Ectodermal cell (in vitro differentiated cells): ENCODE measurements at regions not wholly inside any gene's neighbourhood (a gene's known extent, or its start where the extent isn't known, plus 50 kb on each side); places are given as distances from the start of the nearest gene placed in this dataset.

Source experiments
- H3K27ac ChIP-seq: 2 replicates; pipeline ENCODE4 v1.7.0; 2013; ENCODE audit warnings: mild to moderate bottlenecking, low read depth, low read length; ENCODE audit not compliant: insufficient read depth, poor library complexity, severe bottlenecking
- H3K27me3 ChIP-seq: 2 replicates; pipeline ENCODE4 v1.7.0; 2013; ENCODE audit warnings: mild to moderate bottlenecking, low read length; ENCODE audit not compliant: insufficient read depth, control insufficient read depth, poor library complexity, severe bottlenecking
- H3K36me3 ChIP-seq: one replicate; pipeline ENCODE4 v1.7.0; 2013; ENCODE audit warnings: low read length; ENCODE audit not compliant: control insufficient read depth, insufficient read depth
- H3K4me1 ChIP-seq: one replicate; pipeline ENCODE4 v1.7.0; 2013; ENCODE audit warnings: low read length; ENCODE audit not compliant: control insufficient read depth, insufficient read depth
- H3K4me3 ChIP-seq: 2 replicates; pipeline ENCODE4 v1.7.0; 2013; ENCODE audit warnings: low read depth, low read length, control low read depth; ENCODE audit not compliant: insufficient read depth
- H3K9me3 ChIP-seq: 2 replicates; pipeline ENCODE4 v1.7.0; 2013; ENCODE audit warnings: mild to moderate bottlenecking, low read length, moderate library complexity; ENCODE audit not compliant: control insufficient read depth
- WGBS, 2 experiments: methylation state at CpG; one replicate each; pipeline ENCODE4 v1.1.7; 2013; ENCODE audit warnings: missing lambda C conversion rate in 2 of 2; 5-methylcytosine and 5-hydroxymethylcytosine counted together

- H3K9me3 ChIP-seq: no peaks in the 10 kb centered on the region
- H3K27me3 ChIP-seq: no peaks in the 10 kb centered on the region
- 83% methylated on average over 7 to 8 of the region's 8 CpGs for WGBS, 2 experiments
- no peaks in the 10 kb centered on the region for H3K36me3 ChIP-seq
- no peaks in the 10 kb centered on the region for H3K4me1 ChIP-seq
- no peak overlapping the region for H3K27ac ChIP-seq
- H3K4me3 ChIP-seq: no peak overlapping the region
These were observed 356.2 kb downstream of the MYCN start for GRCh38 chr2:16296331-16297250.

- no peaks in the 10 kb centered on the region for H3K4me1 ChIP-seq
- 86 to 93% methylated on average over 6 of the region's 6 CpGs for WGBS, 2 experiments
- H3K27ac ChIP-seq: no peak overlapping the region
- H3K36me3 ChIP-seq: no peaks in the 10 kb centered on the region
- no peaks in the 10 kb centered on the region for H3K27me3 ChIP-seq
- H3K9me3 ChIP-seq: no peaks in the 10 kb centered on the region
- H3K4me3 ChIP-seq: no peak overlapping the region
These were observed 355.6 kb downstream of the MYCN start for GRCh38 chr2:16296038-16296290.

- H3K27ac ChIP-seq: no peak overlapping the region
- no peaks in the 10 kb centered on the region for H3K36me3 ChIP-seq
- no peaks in the 10 kb centered on the region for H3K9me3 ChIP-seq
- no peak overlapping the region for H3K4me3 ChIP-seq
- 91 to 93% methylated on average over 7 of the region's 7 CpGs for WGBS, 2 experiments
- no peaks in the 10 kb centered on the region for H3K27me3 ChIP-seq
- H3K4me1 ChIP-seq: no peaks in the 10 kb centered on the region
These were observed 354.4 kb downstream of the MYCN start for GRCh38 chr2:16294791-16295190.

- Histone ChIP-seq H3K36me3 (no peaks in the 10 kb centered on the region), H3K4me3 (no peak overlapping the region), H3K27me3 (no peaks in the 10 kb centered on the region), H3K27ac (no peak overlapping the region), H3K4me1 (no peaks in the 10 kb centered on the region), H3K9me3 (no peaks in the 10 kb centered on the region)
- 100% methylated on average over 1 of the region's 1 CpG for WGBS, 2 experiments
These were observed 353.5 kb downstream of the MYCN start for GRCh38 chr2:16293871-16294270.

GRCh38 chr2:16293398-16293797 lies 353.0 kb downstream of the MYCN start:
- Histone ChIP-seq H3K36me3 (no peaks in the 10 kb centered on the region), H3K27me3 (no peaks in the 10 kb centered on the region), H3K4me3 (no peak overlapping the region), H3K27ac (no peak overlapping the region), H3K9me3 (no peaks in the 10 kb centered on the region), H3K4me1 (no peaks in the 10 kb centered on the region)
- 73 to 77% methylated on average over 6 of the region's 6 CpGs for WGBS, 2 experiments

GRCh38 chr2:16291731-16292550 lies 351.6 kb downstream of the MYCN start:
- H3K27ac ChIP-seq: no peak overlapping the region
- 95 to 96% methylated on average over 7 of the region's 7 CpGs for WGBS, 2 experiments
- H3K4me1 ChIP-seq: no peaks in the 10 kb centered on the region

GRCh38 chr2:16291226-16291625 lies 350.9 kb downstream of the MYCN start:
- no peak overlapping the region for H3K27ac ChIP-seq
- H3K9me3 ChIP-seq: no peaks in the 10 kb centered on the region
- H3K27me3 ChIP-seq: no peaks in the 10 kb centered on the region
- H3K4me1 ChIP-seq: no peaks in the 10 kb centered on the region
- no peak overlapping the region for H3K4me3 ChIP-seq
- H3K36me3 ChIP-seq: no peaks in the 10 kb centered on the region
- WGBS, 2 experiments: 92 to 97% methylated on average over 4 of the region's 4 CpGs

More at GRCh38 chr2:16291731-16292550, 351.6 kb downstream of the MYCN start:
- Histone ChIP-seq H3K9me3 (no peaks in the 10 kb centered on the region), H3K27me3 (no peaks in the 10 kb centered on the region), H3K4me3 (no peak overlapping the region), H3K36me3 (no peaks in the 10 kb centered on the region)

GRCh38 chr2:16290311-16291020 lies 350.1 kb downstream of the MYCN start:
- Histone ChIP-seq H3K27me3 (no peaks in the 10 kb centered on the region), H3K36me3 (no peaks in the 10 kb centered on the region), H3K27ac (no peak overlapping the region), H3K4me3 (no peak overlapping the region), H3K9me3 (no peaks in the 10 kb centered on the region), H3K4me1 (no peaks in the 10 kb centered on the region)
- 91 to 94% methylated on average over 5 to 7 of the region's 8 CpGs for WGBS, 2 experiments

GRCh38 chr2:16288371-16289112 lies 348.2 kb downstream of the MYCN start:
- 90 to 97% methylated on average over 3 of the region's 3 CpGs for WGBS, 2 experiments
- Histone ChIP-seq H3K4me3 (no peak overlapping the region), H3K4me1 (no peaks in the 10 kb centered on the region), H3K27me3 (no peaks in the 10 kb centered on the region), H3K27ac (no peak overlapping the region), H3K36me3 (no peaks in the 10 kb centered on the region), H3K9me3 (no peaks in the 10 kb centered on the region)
